SU-DHL-6 (cell line): ENCODE measurements at regions not wholly inside any gene's neighbourhood (a gene's known extent, or its start where the extent isn't known, plus 50 kb on each side); places are given as distances from the start of the nearest gene placed in this dataset.

Source experiments
- EZH2phosphoT487 ChIP-seq: fragments of 200-600 bp; sonication (generic), shearing (Covaris generic); conservative IDR thresholded peaks from 2 replicates; pipeline ENCODE4 v1.6.1; 2018; ENCODE audit warnings: mild to moderate bottlenecking, antibody characterized with exemption, low read length, moderate library complexity, mixed read lengths
- TF ChIP-seq, protein P1 (sequence below): fragments of 200-600 bp; sonication (generic); IDR thresholded peaks from one replicate; pipeline ENCODE4 v1.5.1; 2017; ENCODE audit warnings: antibody characterized with exemption, mild to moderate bottlenecking, low read length, moderate library complexity; ENCODE audit not compliant: insufficient read depth, poor library complexity, severe bottlenecking

DNA sequence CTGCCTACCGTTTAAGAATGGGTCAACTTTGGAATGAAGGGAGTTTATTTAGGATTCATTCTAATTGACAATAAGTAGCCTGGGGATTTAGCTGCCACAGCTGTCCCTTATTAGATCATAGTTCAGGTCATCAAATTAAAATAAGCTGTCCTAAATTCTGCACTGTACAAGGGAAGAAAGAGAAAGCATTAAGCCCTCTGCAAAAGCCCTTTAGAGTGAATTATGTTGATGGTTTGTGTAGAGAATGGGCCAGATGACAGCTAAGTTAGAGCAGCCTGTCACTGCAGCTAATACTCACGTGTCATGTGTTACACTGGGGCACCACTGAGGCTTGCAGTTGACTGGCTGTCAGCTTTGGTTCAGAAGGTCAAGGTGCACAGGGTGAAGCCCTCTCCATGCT lies 737.1 kb upstream of the SLC10A2 start:
- TF ChIP-seq, protein P1, sequence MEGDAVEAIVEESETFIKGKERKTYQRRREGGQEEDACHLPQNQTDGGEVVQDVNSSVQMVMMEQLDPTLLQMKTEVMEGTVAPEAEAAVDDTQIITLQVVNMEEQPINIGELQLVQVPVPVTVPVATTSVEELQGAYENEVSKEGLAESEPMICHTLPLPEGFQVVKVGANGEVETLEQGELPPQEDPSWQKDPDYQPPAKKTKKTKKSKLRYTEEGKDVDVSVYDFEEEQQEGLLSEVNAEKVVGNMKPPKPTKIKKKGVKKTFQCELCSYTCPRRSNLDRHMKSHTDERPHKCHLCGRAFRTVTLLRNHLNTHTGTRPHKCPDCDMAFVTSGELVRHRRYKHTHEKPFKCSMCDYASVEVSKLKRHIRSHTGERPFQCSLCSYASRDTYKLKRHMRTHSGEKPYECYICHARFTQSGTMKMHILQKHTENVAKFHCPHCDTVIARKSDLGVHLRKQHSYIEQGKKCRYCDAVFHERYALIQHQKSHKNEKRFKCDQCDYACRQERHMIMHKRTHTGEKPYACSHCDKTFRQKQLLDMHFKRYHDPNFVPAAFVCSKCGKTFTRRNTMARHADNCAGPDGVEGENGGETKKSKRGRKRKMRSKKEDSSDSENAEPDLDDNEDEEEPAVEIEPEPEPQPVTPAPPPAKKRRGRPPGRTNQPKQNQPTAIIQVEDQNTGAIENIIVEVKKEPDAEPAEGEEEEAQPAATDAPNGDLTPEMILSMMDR, result no peak
- no peak for TF ChIP-seq EZH2phosphoT487
